Naive B cell (primary cell): ENCODE measurements at regions not wholly inside any gene's neighbourhood (a gene's known extent, or its start where the extent isn't known, plus 50 kb on each side); places are given as distances from the start of the nearest gene placed in this dataset.

ENCODE experiments used
- ATAC-seq, 2 donors: fragments of 150-1000 bp; cut with Tn5 transposase; 2 replicates each; pipeline ENCODE4 v1.10.0; 2021; ENCODE audit warnings: low read depth in 2 of 2, mild to moderate bottlenecking in 2 of 2, moderate library complexity in 2 of 2
- DNase-seq: peaks from one replicate; pipeline ENCODE4 v3.0.0; 2022
- H3K27ac Mint-ChIP-seq, 6 donors: one replicate each; pipeline ENCODE4 v1.8.0; 2020 to 2022; ENCODE audit warnings: mild to moderate bottlenecking in 6 of 6, mixed read lengths in 6 of 6, moderate library complexity in 5 of 6, inconsistent platforms in 2 of 6
- H3K27me3 Mint-ChIP-seq, 3 donors: one replicate each; pipeline ENCODE4 v1.8.0; 2021 to 2022; ENCODE audit warnings: mixed read lengths in 3 of 3, mild to moderate bottlenecking in 1 of 3
- H3K36me3 Mint-ChIP-seq, 2 donors: one replicate each; pipeline ENCODE4 v1.8.0; 2020 to 2022; ENCODE audit warnings: mixed read lengths in 2 of 2, inconsistent platforms in 1 of 2, mild to moderate bottlenecking in 1 of 2
- H3K4me1 Mint-ChIP-seq, 3 donors: one replicate each; pipeline ENCODE4 v1.8.0; 2020 to 2022; ENCODE audit warnings: mixed read lengths in 3 of 3, inconsistent platforms in 1 of 3, mild to moderate bottlenecking in 1 of 3, moderate library complexity in 1 of 3
- H3K4me3 Mint-ChIP-seq, 8 donors: one replicate each; pipeline ENCODE4 v1.8.0; 2020 to 2022; ENCODE audit warnings: mild to moderate bottlenecking in 8 of 8, mixed read lengths in 8 of 8, moderate library complexity in 8 of 8, inconsistent platforms in 2 of 8
- H3K9me3 Mint-ChIP-seq, 7 donors: one replicate each; pipeline ENCODE4 v1.8.0; 2020 to 2022; ENCODE audit warnings: mixed read lengths in 7 of 7, mild to moderate bottlenecking in 5 of 7, inconsistent platforms in 2 of 7, moderate library complexity in 1 of 7

- no peaks in the 10 kb centered on the region for H3K27me3 Mint-ChIP-seq
- no peak for ATAC-seq
These were observed 65.0 kb upstream of the TMEM168 start for GRCh38 chr7:112855227-112855626.

GRCh38 chr7:112854169-112854568 is 64.0 kb upstream of the TMEM168 start:
- ATAC-seq (no peak), DNase-seq (no peak)
- Mint-ChIP-seq H3K27ac (peak overlapping the region in 1 of 6 donors; percentile 1), H3K4me3 (no peak overlapping the region), H3K4me1 (peaks cover 0 to 10% (median 4%) of the 10 kb centered on the region in 3 donors), H3K9me3 (peaks cover 0 to 2% (median 0%) of the 10 kb centered on the region in 7 donors), H3K27me3 (no peaks in the 10 kb centered on the region), H3K36me3 (peaks cover 0 to 19% of the 10 kb centered on the region in 2 donors)

More at GRCh38 chr7:112855227-112855626, 65.0 kb upstream of the TMEM168 start:
- Mint-ChIP-seq H3K36me3 (peaks cover 0 to 19% of the 10 kb centered on the region in 2 donors), H3K9me3 (peaks cover 0 to 2% (median 0%) of the 10 kb centered on the region in 7 donors), H3K4me3 (no peak overlapping the region), H3K4me1 (peaks cover under 1 to 4% (median 4%) of the 10 kb centered on the region in 3 donors), H3K27ac (no peak overlapping the region)
- no peak for DNase-seq

- Mint-ChIP-seq H3K9me3 (peaks cover 0 to 2% (median 0%) of the 10 kb centered on the region in 7 donors), H3K36me3 (peaks cover 0 to 19% of the 10 kb centered on the region in 2 donors), H3K27ac (no peak overlapping the region), H3K27me3 (no peaks in the 10 kb centered on the region), H3K4me3 (no peak overlapping the region), H3K4me1 (peaks cover 0 to 10% (median 4%) of the 10 kb centered on the region in 3 donors)
- DNase-seq, result no peak
- no peak for ATAC-seq
These were observed 63.2 kb upstream of the TMEM168 start for GRCh38 chr7:112853422-112853821.

- Mint-ChIP-seq H3K4me1 (peaks cover 21 to 44% (median 33%) of the 10 kb centered on the region in 3 donors), H3K27me3 (no peaks in the 10 kb centered on the region), H3K27ac (no peak overlapping the region), H3K4me3 (no peak overlapping the region), H3K9me3 (no peaks in the 10 kb centered on the region), H3K36me3 (peaks cover 8% of the 10 kb centered on the region in 2 donors)
- no peak for DNase-seq
- ATAC-seq, result no peak
These were observed 53.0 kb upstream of the TMEM168 start for GRCh38 chr7:112843151-112843550.
